ENCODE measurements at regions not wholly inside any gene's neighbourhood (a gene's known extent, or its start where the extent isn't known, plus 50 kb on each side); places are given as distances from the start of the nearest gene placed in this dataset.

DNA sequence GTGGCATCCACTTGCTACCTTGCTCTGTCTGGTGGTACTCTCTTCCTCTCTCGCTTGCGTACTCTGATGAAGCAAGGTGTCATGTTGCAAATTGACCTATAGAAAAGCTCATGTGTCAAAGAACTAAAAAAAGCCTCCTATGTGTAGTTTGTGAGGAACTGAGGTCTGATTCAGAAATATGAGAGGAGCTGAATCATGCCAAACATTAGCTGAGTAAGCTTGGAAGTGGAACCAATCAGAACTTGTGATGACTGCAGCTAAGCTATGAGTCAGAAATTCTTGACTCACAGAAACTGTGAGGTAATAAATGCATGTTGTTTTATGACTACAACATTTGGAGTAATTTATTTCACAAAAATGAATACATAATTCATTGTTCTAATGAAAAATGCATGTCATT, 2138.8 kb downstream of the PCDH7 start:
- Histone ChIP-seq H3K4me1 (no peaks in the 10 kb centered on the region), H3K4me2 (no peak overlapping the region), H3K27ac (no peak overlapping the region), H3K4me3 (no peak overlapping the region), H3K9me3 (no peaks in the 10 kb centered on the region)
- ChIA-PET CTCF (no interaction called here), POLR2A (no interaction called here)
- DNase-seq (ENCODE audit: low read depth in 1 of 2, low spot score in 1 of 2) (peak in 1 of 2 experiments; percentile 29), FAIRE-seq (no peak), ATAC-seq (no peak)
- 10% methylated on average over 2 of the region's 2 CpGs for WGBS (ENCODE audit: missing lambda C conversion rate)
- TF ChIP-seq RNF2 (IDR thresholded peaks at IDR 0.05; ENCODE audit: borderline replicate concordance, low read depth) = no peak
- TF ChIP-seq MYC (IDR thresholded peaks at IDR 0.05; ENCODE audit: borderline replicate concordance, low read length) = no peak
- TF ChIP-seq, protein P1, sequence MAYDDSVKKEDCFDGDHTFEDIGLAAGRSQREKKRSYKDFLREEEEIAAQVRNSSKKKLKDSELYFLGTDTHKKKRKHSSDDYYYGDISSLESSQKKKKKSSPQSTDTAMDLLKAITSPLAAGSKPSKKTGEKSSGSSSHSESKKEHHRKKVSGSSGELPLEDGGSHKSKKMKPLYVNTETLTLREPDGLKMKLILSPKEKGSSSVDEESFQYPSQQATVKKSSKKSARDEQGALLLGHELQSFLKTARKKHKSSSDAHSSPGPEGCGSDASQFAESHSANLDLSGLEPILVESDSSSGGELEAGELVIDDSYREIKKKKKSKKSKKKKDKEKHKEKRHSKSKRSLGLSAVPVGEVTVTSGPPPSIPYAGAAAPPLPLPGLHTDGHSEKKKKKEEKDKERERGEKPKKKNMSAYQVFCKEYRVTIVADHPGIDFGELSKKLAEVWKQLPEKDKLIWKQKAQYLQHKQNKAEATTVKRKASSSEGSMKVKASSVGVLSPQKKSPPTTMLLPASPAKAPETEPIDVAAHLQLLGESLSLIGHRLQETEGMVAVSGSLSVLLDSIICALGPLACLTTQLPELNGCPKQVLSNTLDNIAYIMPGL (CRISPR knock-in tag; IDR thresholded peaks at IDR 0.05; ENCODE audit: borderline replicate concordance) = no peak
- TF ChIP-seq, protein P2, sequence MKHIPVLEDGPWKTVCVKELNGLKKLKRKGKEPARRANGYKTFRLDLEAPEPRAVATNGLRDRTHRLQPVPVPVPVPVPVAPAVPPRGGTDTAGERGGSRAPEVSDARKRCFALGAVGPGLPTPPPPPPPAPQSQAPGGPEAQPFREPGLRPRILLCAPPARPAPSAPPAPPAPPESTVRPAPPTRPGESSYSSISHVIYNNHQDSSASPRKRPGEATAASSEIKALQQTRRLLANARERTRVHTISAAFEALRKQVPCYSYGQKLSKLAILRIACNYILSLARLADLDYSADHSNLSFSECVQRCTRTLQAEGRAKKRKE (CRISPR knock-in tag; IDR thresholded peaks at IDR 0.05; ENCODE audit: low read depth) = no peak
- no peak for TF ChIP-seq JUN (IDR thresholded peaks at IDR 0.05)
- no peak for TF ChIP-seq HEYL (CRISPR knock-in tag; IDR thresholded peaks at IDR 0.05)
- TF ChIP-seq, protein P3, sequence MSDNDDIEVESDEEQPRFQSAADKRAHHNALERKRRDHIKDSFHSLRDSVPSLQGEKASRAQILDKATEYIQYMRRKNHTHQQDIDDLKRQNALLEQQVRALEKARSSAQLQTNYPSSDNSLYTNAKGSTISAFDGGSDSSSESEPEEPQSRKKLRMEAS (IDR thresholded peaks at IDR 0.05) = no peak

DNA sequence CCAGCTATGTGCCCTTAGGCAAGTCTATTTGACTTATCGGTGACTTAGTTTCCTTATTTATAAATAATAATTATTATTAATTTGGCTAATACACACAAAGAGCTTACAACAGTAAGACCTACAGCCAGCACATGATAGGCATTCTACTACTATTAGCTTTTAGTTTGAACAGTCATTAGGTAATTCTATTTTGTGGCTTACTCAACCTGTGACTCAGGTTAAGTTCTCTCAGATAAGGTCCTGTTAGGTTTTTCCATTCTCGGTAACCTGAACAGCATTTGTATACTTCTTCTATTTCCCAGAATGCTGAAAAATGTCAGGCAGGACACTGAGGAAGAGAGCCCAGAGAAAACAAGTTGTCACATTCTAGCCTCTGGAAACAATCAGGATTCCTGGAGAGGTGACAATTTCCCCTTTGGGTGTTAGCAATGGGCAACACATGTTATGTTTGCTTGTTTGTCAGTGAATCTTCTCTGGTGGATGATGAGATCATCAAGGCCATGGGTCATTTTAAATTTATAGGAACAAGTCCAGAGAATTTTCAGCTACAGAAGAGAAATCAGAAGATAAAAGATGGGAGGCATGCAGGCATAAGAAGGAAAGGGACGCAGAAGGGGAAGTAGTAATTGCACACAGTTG, 2144.7 kb downstream of the PCDH7 start:
- no peak for ATAC-seq
- Histone ChIP-seq H3K9me3 (no peaks in the 10 kb centered on the region), H3K4me2 (no peak overlapping the region), H3K4me3 (no peak overlapping the region), H3K27ac (no peak overlapping the region), H3K4me1 (no peaks in the 10 kb centered on the region)
- DNase-seq (ENCODE audit: low read depth in 1 of 2, low spot score in 1 of 2) = no peak
- FAIRE-seq = no peak
- ChIA-PET CTCF (no interaction called here), POLR2A (no interaction called here)
- WGBS (ENCODE audit: missing lambda C conversion rate) = 36% methylated on average over 3 of the region's 3 CpGs
- TF ChIP-seq JUN (IDR thresholded peaks at IDR 0.05) = no peak
- TF ChIP-seq NR3C1 (IDR thresholded peaks at IDR 0.05) = no peak
- TF ChIP-seq, protein P4, sequence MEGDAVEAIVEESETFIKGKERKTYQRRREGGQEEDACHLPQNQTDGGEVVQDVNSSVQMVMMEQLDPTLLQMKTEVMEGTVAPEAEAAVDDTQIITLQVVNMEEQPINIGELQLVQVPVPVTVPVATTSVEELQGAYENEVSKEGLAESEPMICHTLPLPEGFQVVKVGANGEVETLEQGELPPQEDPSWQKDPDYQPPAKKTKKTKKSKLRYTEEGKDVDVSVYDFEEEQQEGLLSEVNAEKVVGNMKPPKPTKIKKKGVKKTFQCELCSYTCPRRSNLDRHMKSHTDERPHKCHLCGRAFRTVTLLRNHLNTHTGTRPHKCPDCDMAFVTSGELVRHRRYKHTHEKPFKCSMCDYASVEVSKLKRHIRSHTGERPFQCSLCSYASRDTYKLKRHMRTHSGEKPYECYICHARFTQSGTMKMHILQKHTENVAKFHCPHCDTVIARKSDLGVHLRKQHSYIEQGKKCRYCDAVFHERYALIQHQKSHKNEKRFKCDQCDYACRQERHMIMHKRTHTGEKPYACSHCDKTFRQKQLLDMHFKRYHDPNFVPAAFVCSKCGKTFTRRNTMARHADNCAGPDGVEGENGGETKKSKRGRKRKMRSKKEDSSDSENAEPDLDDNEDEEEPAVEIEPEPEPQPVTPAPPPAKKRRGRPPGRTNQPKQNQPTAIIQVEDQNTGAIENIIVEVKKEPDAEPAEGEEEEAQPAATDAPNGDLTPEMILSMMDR (IDR thresholded peaks at IDR 0.05) = no peak
- TF ChIP-seq ZNF302 (CRISPR knock-in tag; IDR thresholded peaks at IDR 0.05) = no peak
- TF ChIP-seq MAZ (IDR thresholded peaks at IDR 0.05; ENCODE audit: borderline replicate concordance, low read depth, low read length) = no peak
- no peak for TF ChIP-seq ZSCAN20 (CRISPR knock-in tag; IDR thresholded peaks at IDR 0.05)
- TF ChIP-seq MYC (IDR thresholded peaks at IDR 0.05; ENCODE audit: borderline replicate concordance, low read length) = no peak
- TF ChIP-seq POLR2A (IDR thresholded peaks at IDR 0.05; ENCODE audit: low read length) = no peak
- no peak for TF ChIP-seq TFCP2L1 (CRISPR knock-in tag; IDR thresholded peaks at IDR 0.05)
- TF ChIP-seq, protein P3 (IDR thresholded peaks at IDR 0.05) = no peak

DNA sequence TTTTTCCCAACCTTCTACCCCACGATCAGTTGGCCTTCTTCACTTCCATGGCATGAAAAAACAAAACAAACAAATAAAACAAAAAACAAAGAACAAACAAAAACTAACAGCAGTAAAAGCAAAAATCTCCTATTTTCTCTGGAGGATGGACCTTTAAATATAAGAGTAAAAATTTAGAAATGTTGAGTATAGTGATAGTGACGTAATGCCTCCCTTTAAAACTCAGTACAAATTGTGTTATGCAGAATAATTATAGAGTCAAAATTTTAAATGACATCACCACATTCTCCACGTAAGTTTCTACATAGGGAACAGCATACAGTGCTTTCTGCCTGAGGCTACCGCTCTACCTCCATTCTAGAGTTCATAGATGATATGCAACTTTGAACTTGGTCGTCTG, 2156.4 kb downstream of the PCDH7 start:
- no peak for ATAC-seq
- CTCF ChIA-PET = no interaction called here
- TF ChIP-seq HDAC2 (IDR thresholded peaks at IDR 0.05) (no peak), SMC3 (IDR thresholded peaks at IDR 0.05) (no peak), POLR2A (IDR thresholded peaks at IDR 0.05; ENCODE audit: low read length) (no peak), MAZ (IDR thresholded peaks at IDR 0.05; ENCODE audit: borderline replicate concordance, low read depth, low read length) (no peak), HOXB5 (CRISPR knock-in tag; IDR thresholded peaks at IDR 0.05) (no peak), CHD4 (IDR thresholded peaks at IDR 0.05; ENCODE audit: borderline replicate concordance) (no peak), KDM5A (IDR thresholded peaks at IDR 0.05) (no peak), MAFK (IDR thresholded peaks at IDR 0.05; ENCODE audit: partially characterized antibody) (no peak)
- TF ChIP-seq, protein P5, sequence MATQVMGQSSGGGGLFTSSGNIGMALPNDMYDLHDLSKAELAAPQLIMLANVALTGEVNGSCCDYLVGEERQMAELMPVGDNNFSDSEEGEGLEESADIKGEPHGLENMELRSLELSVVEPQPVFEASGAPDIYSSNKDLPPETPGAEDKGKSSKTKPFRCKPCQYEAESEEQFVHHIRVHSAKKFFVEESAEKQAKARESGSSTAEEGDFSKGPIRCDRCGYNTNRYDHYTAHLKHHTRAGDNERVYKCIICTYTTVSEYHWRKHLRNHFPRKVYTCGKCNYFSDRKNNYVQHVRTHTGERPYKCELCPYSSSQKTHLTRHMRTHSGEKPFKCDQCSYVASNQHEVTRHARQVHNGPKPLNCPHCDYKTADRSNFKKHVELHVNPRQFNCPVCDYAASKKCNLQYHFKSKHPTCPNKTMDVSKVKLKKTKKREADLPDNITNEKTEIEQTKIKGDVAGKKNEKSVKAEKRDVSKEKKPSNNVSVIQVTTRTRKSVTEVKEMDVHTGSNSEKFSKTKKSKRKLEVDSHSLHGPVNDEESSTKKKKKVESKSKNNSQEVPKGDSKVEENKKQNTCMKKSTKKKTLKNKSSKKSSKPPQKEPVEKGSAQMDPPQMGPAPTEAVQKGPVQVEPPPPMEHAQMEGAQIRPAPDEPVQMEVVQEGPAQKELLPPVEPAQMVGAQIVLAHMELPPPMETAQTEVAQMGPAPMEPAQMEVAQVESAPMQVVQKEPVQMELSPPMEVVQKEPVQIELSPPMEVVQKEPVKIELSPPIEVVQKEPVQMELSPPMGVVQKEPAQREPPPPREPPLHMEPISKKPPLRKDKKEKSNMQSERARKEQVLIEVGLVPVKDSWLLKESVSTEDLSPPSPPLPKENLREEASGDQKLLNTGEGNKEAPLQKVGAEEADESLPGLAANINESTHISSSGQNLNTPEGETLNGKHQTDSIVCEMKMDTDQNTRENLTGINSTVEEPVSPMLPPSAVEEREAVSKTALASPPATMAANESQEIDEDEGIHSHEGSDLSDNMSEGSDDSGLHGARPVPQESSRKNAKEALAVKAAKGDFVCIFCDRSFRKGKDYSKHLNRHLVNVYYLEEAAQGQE (IDR thresholded peaks at IDR 0.05) = no peak
- TF ChIP-seq, protein P6, sequence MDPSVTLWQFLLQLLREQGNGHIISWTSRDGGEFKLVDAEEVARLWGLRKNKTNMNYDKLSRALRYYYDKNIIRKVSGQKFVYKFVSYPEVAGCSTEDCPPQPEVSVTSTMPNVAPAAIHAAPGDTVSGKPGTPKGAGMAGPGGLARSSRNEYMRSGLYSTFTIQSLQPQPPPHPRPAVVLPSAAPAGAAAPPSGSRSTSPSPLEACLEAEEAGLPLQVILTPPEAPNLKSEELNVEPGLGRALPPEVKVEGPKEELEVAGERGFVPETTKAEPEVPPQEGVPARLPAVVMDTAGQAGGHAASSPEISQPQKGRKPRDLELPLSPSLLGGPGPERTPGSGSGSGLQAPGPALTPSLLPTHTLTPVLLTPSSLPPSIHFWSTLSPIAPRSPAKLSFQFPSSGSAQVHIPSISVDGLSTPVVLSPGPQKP (IDR thresholded peaks at IDR 0.05; ENCODE audit: low read depth, low read length) = no peak
- TF ChIP-seq, protein P2 (CRISPR knock-in tag; IDR thresholded peaks at IDR 0.05; ENCODE audit: low read depth) = no peak

More for the DNA sequence above, 2156.4 kb downstream of the PCDH7 start:
- H3K4me1 ChIP-seq = no peaks in the 10 kb centered on the region
- POLR2A ChIA-PET = no interaction called here
- no peak overlapping the region for H3K4me3 ChIP-seq
- H3K4me2 ChIP-seq = no peak overlapping the region
- FAIRE-seq (no peak), DNase-seq (ENCODE audit: low read depth in 1 of 2, low spot score in 1 of 2) (no peak)
- no peak overlapping the region for H3K27ac ChIP-seq
- H3K9me3 ChIP-seq = no peaks in the 10 kb centered on the region
- whole genome bisulfite sequencing (ENCODE audit: missing lambda C conversion rate) = 37% methylated on average over 5 of the region's 5 CpGs
